Adrenal gland (tissue), 5 donors: ENCODE measurements at regions not wholly inside any gene's neighbourhood (a gene's known extent, or its start where the extent isn't known, plus 50 kb on each side); places are given as distances from the start of the nearest gene placed in this dataset.

ENCODE experiments used
- CTCF ChIP-seq, 6 experiments: fragments of 450-650 bp in 4 of 6; fragments of 200-600 bp in 2 of 6; sonication (generic) in 1 of 6; IDR thresholded peaks; 1 replicate in 5 of 6; 2 replicates in 1 of 6; pipeline versions ENCODE4 v1.5.1 to v1.8.0; 2016 to 2021; ENCODE audit warnings: antibody characterized with exemption in 6 of 6, mild to moderate bottlenecking in 2 of 6, moderate library complexity in 1 of 6
- POLR2A ChIP-seq, 2 donors: fragments of 450-650 bp; IDR thresholded peaks; one replicate each; pipeline ENCODE4 v1.6.1; 2017; ENCODE audit warnings: antibody characterized with exemption in 2 of 2, mild to moderate bottlenecking in 2 of 2, moderate library complexity in 1 of 2
- donor health status: DM: no; HTN: no; CAD: no.

GRCh38 chr1:222165629-222166028 lies 382.3 kb downstream of the HHIPL2 start:
- no peak for TF ChIP-seq CTCF (IDR thresholded peaks at IDR 0.05)
- TF ChIP-seq POLR2A (IDR thresholded peaks at IDR 0.05), result no peak
